Astrocyte (in vitro differentiated cells and primary cell): ENCODE measurements at regions not wholly inside any gene's neighbourhood (a gene's known extent, or its start where the extent isn't known, plus 50 kb on each side); places are given as distances from the start of the nearest gene placed in this dataset.

ENCODE experiments used
- DNase-seq: peaks from one replicate; pipeline ENCODE4 v3.0.0-alpha.2; 2010; ENCODE audit warnings: low read depth
- FAIRE-seq: peaks from 2 replicates; lab custom pipeline; 2011; peaks lifted over from hg19 to GRCh38; lab: Jason Lieb, UNC
- H2AFZ ChIP-seq: 2 replicates; pipeline ENCODE4 v1.6.0; 2012; ENCODE audit warnings: low read depth, low read length, inconsistent platforms
- H3K27ac ChIP-seq: 2 replicates; pipeline ENCODE4 v1.5.1; 2011; ENCODE audit warnings: low read depth, low read length, inconsistent platforms
- H3K27me3 ChIP-seq: 2 replicates; pipeline ENCODE4 v1.6.0; 2011; ENCODE audit warnings: low read length, inconsistent platforms; ENCODE audit not compliant: insufficient read depth
- H3K36me3 ChIP-seq: 2 replicates; pipeline ENCODE4 v1.5.1; 2011; ENCODE audit warnings: low read length, inconsistent platforms; ENCODE audit not compliant: insufficient read depth
- H3K4me1 ChIP-seq: 2 replicates; pipeline ENCODE4 v1.5.1; 2011; ENCODE audit warnings: low read length, inconsistent platforms; ENCODE audit not compliant: insufficient read depth
- H3K4me2 ChIP-seq: 2 replicates; pipeline ENCODE4 v1.6.0; 2012; ENCODE audit warnings: low read length, inconsistent platforms
- H3K4me3 ChIP-seq: 2 replicates; pipeline ENCODE4 v1.5.1; 2011; ENCODE audit warnings: low read depth, mild to moderate bottlenecking, low read length, inconsistent platforms; ENCODE audit not compliant: insufficient read depth
- H3K79me2 ChIP-seq: 2 replicates; pipeline ENCODE4 v1.6.0; 2012; ENCODE audit warnings: mild to moderate bottlenecking, low read length, inconsistent platforms; ENCODE audit not compliant: insufficient read depth
- H3K9ac ChIP-seq: 2 replicates; pipeline ENCODE4 v1.6.0; 2012; ENCODE audit warnings: mild to moderate bottlenecking, low read length, inconsistent platforms
- H3K9me3 ChIP-seq: 2 replicates; pipeline ENCODE4 v1.5.1; 2012; ENCODE audit warnings: low read depth, mild to moderate bottlenecking, low read length, inconsistent platforms; ENCODE audit not compliant: insufficient read depth
- H4K20me1 ChIP-seq: 2 replicates; pipeline ENCODE4 v1.6.0; 2012; ENCODE audit warnings: low read length, inconsistent platforms; ENCODE audit not compliant: insufficient read depth
- H3K27ac Mint-ChIP-seq: one replicate; pipeline ENCODE4 v1.8.0; 2021; ENCODE audit warnings: mild to moderate bottlenecking, mixed read lengths; ENCODE audit not compliant: unreplicated experiment
- H3K27me3 Mint-ChIP-seq: one replicate; pipeline ENCODE4 v1.8.0; 2021; ENCODE audit warnings: low read depth, mixed read lengths; ENCODE audit not compliant: unreplicated experiment
- H3K36me3 Mint-ChIP-seq: one replicate; pipeline ENCODE4 v1.8.0; 2021; ENCODE audit warnings: low read depth, mixed read lengths; ENCODE audit not compliant: unreplicated experiment
- H3K4me1 Mint-ChIP-seq: one replicate; pipeline ENCODE4 v1.8.0; 2021; ENCODE audit warnings: low read depth, mixed read lengths; ENCODE audit not compliant: unreplicated experiment
- H3K4me3 Mint-ChIP-seq: one replicate; pipeline ENCODE4 v1.8.0; 2021; ENCODE audit warnings: mild to moderate bottlenecking, moderate library complexity, mixed read lengths; ENCODE audit not compliant: unreplicated experiment
- H3K9me3 Mint-ChIP-seq: one replicate; pipeline ENCODE4 v1.8.0; 2021; ENCODE audit warnings: mild to moderate bottlenecking, mixed read lengths; ENCODE audit not compliant: unreplicated experiment
- CTCF ChIP-seq: IDR thresholded peaks from 2 replicates; pipeline ENCODE4 v1.5.1; 2011; ENCODE audit warnings: low read depth, mild to moderate bottlenecking, inconsistent platforms, low read length, moderate library complexity; ENCODE audit not compliant: insufficient read depth
- EZH2 ChIP-seq: IDR thresholded peaks from 2 replicates; pipeline ENCODE4 v1.6.1; 2012; ENCODE audit warnings: mild to moderate bottlenecking, low read length, inconsistent platforms; ENCODE audit not compliant: insufficient read depth

DNA sequence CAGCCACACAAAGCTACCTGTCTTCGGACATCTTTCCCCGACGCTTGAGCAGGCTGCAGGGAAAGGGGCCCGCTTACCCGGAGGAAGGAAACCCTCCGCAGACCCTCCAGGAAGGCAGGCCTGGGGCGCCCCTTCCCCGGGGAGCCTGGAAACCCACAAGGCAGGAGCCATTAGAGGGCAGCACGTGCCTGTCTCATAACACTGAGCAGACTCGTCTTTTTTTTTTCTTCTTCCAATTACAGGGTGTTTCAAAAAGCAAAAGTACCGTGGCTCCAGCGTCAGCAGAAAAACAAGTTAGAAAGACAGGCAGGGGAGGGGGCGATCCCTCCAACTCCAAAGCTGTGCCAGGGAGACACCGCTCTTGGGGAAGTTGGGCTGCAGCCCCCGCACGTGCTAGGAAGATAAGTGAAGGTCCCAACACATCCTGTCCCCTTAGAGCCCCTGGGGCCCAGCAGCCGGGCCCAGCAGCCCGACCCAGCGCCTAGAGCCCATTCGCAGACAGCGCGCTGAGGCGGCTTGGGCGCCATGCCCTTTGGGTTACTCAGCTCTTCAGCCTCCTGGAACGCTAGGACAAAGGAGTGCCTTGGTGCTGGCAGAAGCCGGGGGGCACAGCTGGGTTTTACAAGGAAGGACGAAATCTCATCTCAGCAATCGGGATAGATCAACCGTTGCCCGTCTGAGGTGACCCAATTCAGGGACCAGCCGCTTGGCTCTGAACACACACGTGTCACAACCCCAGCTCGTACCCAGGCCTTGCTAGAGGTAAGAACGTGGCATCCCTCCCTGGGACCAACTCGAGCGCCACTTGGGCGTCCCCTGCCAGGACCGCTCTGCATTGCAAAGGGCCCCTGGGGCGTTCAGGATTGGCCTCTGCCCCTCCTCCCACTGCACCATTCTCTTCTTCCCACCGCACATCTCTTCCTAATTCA lies 136.3 kb downstream of the LY86 start:
- no peak for TF ChIP-seq EZH2
- TF ChIP-seq CTCF = peak; percentile 57
- no peaks in the 10 kb centered on the region for H3K36me3 Mint-ChIP-seq
- H2AFZ ChIP-seq = peak overlapping the region; percentile 84
- H3K9me3 Mint-ChIP-seq = no peaks in the 10 kb centered on the region
- H3K27me3 ChIP-seq = peaks cover 2% of the 10 kb centered on the region
- peak overlapping the region; percentile 87 for H3K4me2 ChIP-seq
- H3K4me1 ChIP-seq = peaks cover 18% of the 10 kb centered on the region
- H3K36me3 ChIP-seq = no peaks in the 10 kb centered on the region
- H3K27ac ChIP-seq = peak overlapping the region; percentile 34
- no peaks in the 10 kb centered on the region for H3K79me2 ChIP-seq
- peak overlapping the region; percentile 59 for H3K27ac Mint-ChIP-seq
- H3K27me3 Mint-ChIP-seq = peaks cover 9% of the 10 kb centered on the region
- DNase-seq (peak; percentile 68), FAIRE-seq (no peak)
- peak overlapping the region; percentile 55 for H3K4me3 Mint-ChIP-seq
- peaks cover 7% of the 10 kb centered on the region for H3K4me1 Mint-ChIP-seq
- H3K9me3 ChIP-seq = no peaks in the 10 kb centered on the region
- H3K4me3 ChIP-seq = peak overlapping the region; percentile 55
- no peaks in the 10 kb centered on the region for H4K20me1 ChIP-seq
- peak overlapping the region; percentile 71 for H3K9ac ChIP-seq

DNA sequence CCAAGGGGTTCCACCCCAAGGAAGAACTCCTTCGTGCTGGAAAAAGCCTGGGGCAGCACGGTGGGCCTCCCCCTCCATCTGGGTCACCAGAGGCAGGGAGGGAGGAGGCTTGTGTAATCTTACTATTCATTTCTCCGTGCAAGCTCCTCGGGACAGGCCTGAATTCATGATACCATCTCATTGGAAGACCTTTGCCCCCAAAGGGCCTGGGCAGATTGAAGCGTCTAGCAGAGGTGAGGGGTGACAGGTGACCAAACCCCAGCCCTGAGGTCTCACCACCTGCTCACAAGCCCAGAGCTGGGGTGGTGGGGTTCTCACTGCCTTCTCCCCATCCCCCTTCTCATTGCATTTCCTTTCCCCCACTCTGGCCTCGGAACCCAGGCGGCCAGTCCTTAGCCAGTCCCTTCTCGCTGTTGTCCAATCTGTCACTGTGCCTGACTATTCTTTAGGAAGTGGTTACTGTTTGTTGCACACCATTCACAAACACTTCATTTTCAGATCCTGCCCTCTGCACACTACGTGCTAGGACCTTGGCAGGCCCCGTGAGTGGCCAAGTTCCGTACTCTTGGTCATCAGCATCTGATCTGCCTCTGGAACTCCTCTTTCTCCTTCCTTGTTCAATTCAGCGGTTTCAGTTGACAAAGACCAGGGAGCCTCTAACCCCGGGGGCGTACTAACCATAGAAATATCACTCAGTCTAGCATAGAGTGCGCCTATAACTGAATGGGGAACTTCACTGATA lies 137.1 kb downstream of the LY86 start:
- H3K4me1 Mint-ChIP-seq = peaks cover 7% of the 10 kb centered on the region
- Histone ChIP-seq H3K36me3 (no peaks in the 10 kb centered on the region), H3K9me3 (no peaks in the 10 kb centered on the region), H3K79me2 (no peaks in the 10 kb centered on the region), H3K27me3 (no peaks in the 10 kb centered on the region), H3K4me1 (peaks cover 21% of the 10 kb centered on the region), H3K4me2 (peak overlapping the region; percentile 87), H2AFZ (peak overlapping the region; percentile 84), H4K20me1 (no peaks in the 10 kb centered on the region), H3K9ac (no peak overlapping the region), H3K27ac (no peak overlapping the region), H3K4me3 (peak overlapping the region; percentile 55)
- TF ChIP-seq CTCF = no peak
- no peak for TF ChIP-seq EZH2
- no peaks in the 10 kb centered on the region for H3K9me3 Mint-ChIP-seq
- H3K4me3 Mint-ChIP-seq = peak overlapping the region; percentile 66
- no peak for FAIRE-seq
- H3K27ac Mint-ChIP-seq = no peak overlapping the region
- H3K27me3 Mint-ChIP-seq = peaks cover 8% of the 10 kb centered on the region
- no peak for DNase-seq
- no peaks in the 10 kb centered on the region for H3K36me3 Mint-ChIP-seq
